SU-DHL-6 (cell line): ENCODE measurements at regions not wholly inside any gene's neighbourhood (a gene's known extent, or its start where the extent isn't known, plus 50 kb on each side); places are given as distances from the start of the nearest gene placed in this dataset.

Experiments
- H2AFZ ChIP-seq: fragments of 200-600 bp; sonication (generic); 2 replicates; pipeline ENCODE4 v1.6.1; 2014; ENCODE audit warnings: low read depth, mild to moderate bottlenecking, moderate library complexity, mixed read lengths, antibody characterized with exemption, low read length; ENCODE audit not compliant: severe bottlenecking
- H3F3A ChIP-seq: fragments of 200-600 bp; shearing (Covaris generic); 2 replicates; pipeline ENCODE4 v1.6.0; 2016; ENCODE audit warnings: antibody characterized with exemption, mild to moderate bottlenecking; ENCODE audit not compliant: insufficient read depth
- H3K27ac ChIP-seq: fragments of 200-600 bp; sonication (generic); 2 replicates; pipeline ENCODE4 v1.5.1; 2016; ENCODE audit warnings: low read depth, mild to moderate bottlenecking, low read length, moderate library complexity, mixed read lengths
- H3K27me3 ChIP-seq: fragments of 200-600 bp; sonication (generic), shearing (Covaris generic); 2 replicates; pipeline ENCODE4 v1.6.0; 2014; ENCODE audit warnings: mild to moderate bottlenecking, low read length
- H3K36me3 ChIP-seq: fragments of 200-600 bp; sonication (generic); 2 replicates; pipeline ENCODE4 v1.6.1; 2014; ENCODE audit warnings: mild to moderate bottlenecking, low read length, mixed read lengths
- H3K4me2 ChIP-seq: fragments of 300-600, 200-600 bp; shearing (Covaris generic), sonication (generic); 2 replicates; pipeline ENCODE4 v1.6.0; 2014; ENCODE audit warnings: low read length, low read depth, mild to moderate bottlenecking; ENCODE audit not compliant: poor library complexity, severe bottlenecking
- H3K4me3 ChIP-seq: fragments of 200-600 bp; sonication (generic); 2 replicates; pipeline ENCODE4 v1.5.1; 2014; ENCODE audit warnings: antibody characterized with exemption, low read length, mild to moderate bottlenecking, mixed read lengths; ENCODE audit not compliant: insufficient read depth, poor library complexity, severe bottlenecking
- H3K79me2 ChIP-seq: fragments of 200-600 bp; sonication (generic); 2 replicates; pipeline ENCODE4 v1.6.1; 2014; ENCODE audit warnings: mild to moderate bottlenecking, low read length, moderate library complexity; ENCODE audit not compliant: insufficient read depth
- H3K9ac ChIP-seq: fragments of 200-600 bp; sonication (generic); 2 replicates; pipeline ENCODE4 v1.7.0; 2014; ENCODE audit warnings: mild to moderate bottlenecking, low read length
- H3K9me2 ChIP-seq: fragments of 200-600 bp; sonication (generic); replicated peaks from 2 replicates; pipeline ENCODE4 v1.6.1; 2014; ENCODE audit warnings: low read length; ENCODE audit not compliant: insufficient read depth
- H3K9me3 ChIP-seq: fragments of 200-600 bp; sonication (generic); 2 replicates; pipeline ENCODE4 v1.6.1; 2014; ENCODE audit warnings: low read length, mixed read lengths; ENCODE audit not compliant: insufficient read depth
- H4K20me1 ChIP-seq: fragments of 200-600 bp; sonication (generic); 2 replicates; pipeline ENCODE4 v1.6.1; 2014; ENCODE audit warnings: low read depth, mild to moderate bottlenecking, antibody characterized with exemption, low read length, moderate library complexity, mixed read lengths
- CTCF ChIP-seq: fragments of 200-600 bp; sonication (generic); IDR thresholded peaks from one replicate; pipeline ENCODE4 v1.5.1; 2017; ENCODE audit warnings: antibody characterized with exemption, mild to moderate bottlenecking, low read length, moderate library complexity; ENCODE audit not compliant: insufficient read depth, poor library complexity, severe bottlenecking
- EZH2phosphoT487 ChIP-seq: fragments of 200-600 bp; sonication (generic), shearing (Covaris generic); conservative IDR thresholded peaks from 2 replicates; pipeline ENCODE4 v1.6.1; 2018; ENCODE audit warnings: mild to moderate bottlenecking, antibody characterized with exemption, low read length, moderate library complexity, mixed read lengths

GRCh38 chr10:123478116-123478515 lies 188.0 kb upstream of the GPR26 start:
- Histone ChIP-seq H3F3A (no peaks in the 10 kb centered on the region), H2AFZ (no peak overlapping the region), H3K4me3 (no peak overlapping the region), H3K27ac (no peak overlapping the region), H3K4me2 (no peak overlapping the region), H3K79me2 (no peaks in the 10 kb centered on the region), H3K9me2 (no peaks in the 10 kb centered on the region), H3K9me3 (no peaks in the 10 kb centered on the region), H3K36me3 (no peaks in the 10 kb centered on the region), H3K9ac (no peak overlapping the region), H4K20me1 (no peaks in the 10 kb centered on the region), H3K27me3 (no peaks in the 10 kb centered on the region)
- TF ChIP-seq CTCF (no peak), EZH2phosphoT487 (no peak)

- no peaks in the 10 kb centered on the region for H3K9me3 ChIP-seq
- H3K9me2 ChIP-seq, result no peaks in the 10 kb centered on the region
- H4K20me1 ChIP-seq, result no peaks in the 10 kb centered on the region
- H3K36me3 ChIP-seq, result no peaks in the 10 kb centered on the region
- H3F3A ChIP-seq, result no peaks in the 10 kb centered on the region
- no peak overlapping the region for H3K9ac ChIP-seq
- H3K4me2 ChIP-seq, result no peak overlapping the region
- H3K27me3 ChIP-seq, result no peaks in the 10 kb centered on the region
- no peak overlapping the region for H3K4me3 ChIP-seq
- H2AFZ ChIP-seq, result no peak overlapping the region
- H3K79me2 ChIP-seq, result no peaks in the 10 kb centered on the region
- no peak overlapping the region for H3K27ac ChIP-seq
- TF ChIP-seq EZH2phosphoT487 (no peak), CTCF (no peak)
These were observed 186.5 kb upstream of the GPR26 start for GRCh38 chr10:123479640-123480039.

GRCh38 chr10:123480344-123480743 lies 185.8 kb upstream of the GPR26 start:
- Histone ChIP-seq H3K9me3 (no peaks in the 10 kb centered on the region), H3K36me3 (no peaks in the 10 kb centered on the region), H2AFZ (no peak overlapping the region), H3K79me2 (no peaks in the 10 kb centered on the region), H3K27ac (no peak overlapping the region), H4K20me1 (no peaks in the 10 kb centered on the region), H3K9me2 (no peaks in the 10 kb centered on the region), H3F3A (no peaks in the 10 kb centered on the region), H3K4me3 (no peak overlapping the region), H3K4me2 (no peak overlapping the region), H3K9ac (no peak overlapping the region), H3K27me3 (no peaks in the 10 kb centered on the region)
- no peak for TF ChIP-seq CTCF
- no peak for TF ChIP-seq EZH2phosphoT487
